ENCODE measurements at regions not wholly inside any gene's neighbourhood (a gene's known extent, or its start where the extent isn't known, plus 50 kb on each side); places are given as distances from the start of the nearest gene placed in this dataset.
"Not testable (repeated sequence)": the region's sequence is repeated elsewhere in the genome, so short reads cannot be mapped to it uniquely, and the experiment has no call there.

DNA sequence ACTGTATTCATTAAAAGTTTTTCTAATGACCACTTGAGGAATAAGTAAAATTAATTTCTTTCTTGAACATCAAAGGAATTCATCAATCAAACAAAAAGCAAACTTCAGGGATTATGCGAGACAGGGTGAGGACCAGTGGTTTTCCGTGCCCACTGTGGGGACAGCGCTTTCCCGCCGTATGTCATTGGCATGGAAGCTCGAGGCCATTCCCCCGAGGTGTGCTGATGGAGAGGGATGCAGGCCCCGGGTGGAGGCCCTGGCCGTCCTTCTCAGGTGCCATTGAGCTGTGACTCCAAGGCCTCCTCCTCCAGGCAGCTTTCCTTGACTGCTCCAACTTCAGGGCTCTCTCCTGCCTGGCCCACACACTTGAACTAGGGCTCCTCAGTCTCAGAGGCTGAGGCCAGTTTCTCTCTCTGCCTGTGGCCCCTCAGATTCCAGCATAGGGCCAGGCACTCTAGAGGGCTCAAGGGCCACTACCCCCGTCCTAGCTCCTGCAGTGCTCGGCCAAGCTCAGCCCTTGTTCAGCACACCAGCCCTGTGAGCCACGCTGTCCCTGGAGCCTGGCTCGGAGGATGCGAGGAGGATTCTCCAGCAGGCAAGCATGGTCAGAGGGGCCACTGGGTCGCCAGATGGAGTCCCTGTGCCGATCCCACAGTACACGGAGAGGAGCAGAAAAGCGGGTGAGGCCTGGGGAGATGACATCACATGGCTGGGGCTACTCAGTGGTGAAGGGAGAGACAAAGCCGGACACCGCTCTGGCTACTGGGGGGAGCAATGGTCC is 248.0 kb upstream of the SGCG start:
- TF ChIP-seq, protein P1, sequence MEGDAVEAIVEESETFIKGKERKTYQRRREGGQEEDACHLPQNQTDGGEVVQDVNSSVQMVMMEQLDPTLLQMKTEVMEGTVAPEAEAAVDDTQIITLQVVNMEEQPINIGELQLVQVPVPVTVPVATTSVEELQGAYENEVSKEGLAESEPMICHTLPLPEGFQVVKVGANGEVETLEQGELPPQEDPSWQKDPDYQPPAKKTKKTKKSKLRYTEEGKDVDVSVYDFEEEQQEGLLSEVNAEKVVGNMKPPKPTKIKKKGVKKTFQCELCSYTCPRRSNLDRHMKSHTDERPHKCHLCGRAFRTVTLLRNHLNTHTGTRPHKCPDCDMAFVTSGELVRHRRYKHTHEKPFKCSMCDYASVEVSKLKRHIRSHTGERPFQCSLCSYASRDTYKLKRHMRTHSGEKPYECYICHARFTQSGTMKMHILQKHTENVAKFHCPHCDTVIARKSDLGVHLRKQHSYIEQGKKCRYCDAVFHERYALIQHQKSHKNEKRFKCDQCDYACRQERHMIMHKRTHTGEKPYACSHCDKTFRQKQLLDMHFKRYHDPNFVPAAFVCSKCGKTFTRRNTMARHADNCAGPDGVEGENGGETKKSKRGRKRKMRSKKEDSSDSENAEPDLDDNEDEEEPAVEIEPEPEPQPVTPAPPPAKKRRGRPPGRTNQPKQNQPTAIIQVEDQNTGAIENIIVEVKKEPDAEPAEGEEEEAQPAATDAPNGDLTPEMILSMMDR (IDR thresholded peaks at IDR 0.05): not testable (repeated sequence)
- TF ChIP-seq ZFX (IDR thresholded peaks at IDR 0.05; ENCODE audit: borderline replicate concordance): not testable (repeated sequence)

Data from 22Rv1 (cell line).